ENCODE measurements at regions not wholly inside any gene's neighbourhood (a gene's known extent, or its start where the extent isn't known, plus 50 kb on each side); places are given as distances from the start of the nearest gene placed in this dataset.
"Not testable (repeated sequence)": the region's sequence is repeated elsewhere in the genome, so short reads cannot be mapped to it uniquely, and the experiment has no call there.

DNA sequence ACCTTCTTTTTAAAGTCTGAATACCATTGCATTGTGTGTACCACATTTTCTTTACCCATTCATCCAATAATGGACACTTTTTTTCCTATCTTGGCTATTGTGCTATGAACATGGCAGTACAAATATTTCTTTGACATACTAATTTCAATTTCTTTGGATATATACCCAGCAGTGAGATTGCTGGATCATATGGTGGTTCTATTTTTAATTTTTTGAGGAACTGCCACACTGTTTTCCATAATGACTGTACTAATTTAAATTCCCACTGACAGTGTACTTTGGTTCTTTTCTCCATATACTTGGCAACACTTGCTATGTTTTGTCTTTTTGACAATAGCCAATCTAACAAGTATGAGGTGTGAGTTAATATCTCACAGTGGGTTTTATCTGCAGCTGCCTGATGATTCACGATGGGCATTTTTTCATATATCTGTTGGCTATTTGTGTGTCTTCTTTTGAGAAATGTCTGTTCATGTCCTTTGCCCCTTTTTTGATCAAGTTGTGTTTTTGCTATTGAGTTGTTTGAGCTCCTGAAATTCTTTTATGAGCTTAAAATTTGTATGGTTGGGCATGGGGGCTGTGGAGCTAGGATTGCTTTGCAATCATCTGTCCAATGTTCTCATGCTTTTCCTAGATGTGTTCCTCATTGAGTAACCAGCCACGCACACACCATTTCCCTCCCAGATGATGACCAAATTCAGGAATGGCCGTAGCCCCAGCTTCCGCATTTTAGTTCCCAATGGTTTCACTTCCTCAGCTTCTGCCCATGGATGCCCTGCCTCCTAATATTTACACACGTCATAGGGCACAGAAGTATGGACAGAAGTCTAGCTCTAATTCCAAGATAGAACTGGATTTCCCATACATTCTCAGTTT is 380.0 kb upstream of the SGCG start:
- DNase-seq, result no peak

DNA sequence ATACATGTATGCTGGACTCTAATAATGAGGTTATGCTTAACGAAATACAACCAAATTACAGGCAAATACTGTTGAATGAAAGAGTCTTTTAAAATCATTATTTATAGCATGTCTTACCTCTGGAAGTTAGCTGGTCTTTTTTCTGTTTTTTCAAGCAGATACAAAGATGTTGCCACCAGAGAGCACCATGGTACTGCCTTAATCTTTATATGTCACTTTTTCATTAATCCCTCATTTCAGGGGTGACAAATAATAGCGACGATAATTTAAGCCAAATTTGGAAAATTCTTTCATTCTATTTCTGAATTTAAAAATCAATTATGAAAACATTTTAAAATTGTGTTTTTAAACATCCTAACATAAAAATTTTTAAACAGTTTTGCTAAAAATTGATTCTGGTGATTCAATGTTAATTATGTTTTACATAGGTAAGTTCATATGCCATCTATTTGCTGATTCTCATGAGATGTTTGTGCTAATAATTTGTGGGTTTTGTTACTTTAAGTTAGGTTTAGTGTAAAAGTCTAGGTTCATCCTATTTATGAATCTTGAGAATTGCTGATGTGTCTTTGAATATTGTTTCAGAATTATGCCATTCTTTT is 379.3 kb upstream of the SGCG start:
- no peak for DNase-seq

DNA sequence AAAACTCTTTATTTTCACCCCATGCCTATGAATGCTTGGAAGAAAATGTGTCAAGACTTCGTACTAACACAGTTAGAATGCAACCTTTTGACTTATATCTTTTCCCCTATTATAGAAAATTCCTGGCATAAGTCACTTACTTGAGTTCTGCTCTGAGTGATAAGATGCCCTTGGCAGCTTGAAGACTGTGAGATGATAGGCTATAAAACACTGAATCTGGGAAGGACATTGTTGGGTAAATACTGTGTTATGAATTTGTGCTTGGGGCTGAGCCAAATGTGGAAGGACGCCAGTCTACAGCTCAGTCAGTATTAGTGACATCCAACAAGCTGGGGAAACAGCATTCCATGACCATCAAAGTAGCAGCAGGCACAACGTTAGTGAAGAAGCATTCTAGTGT is 368.0 kb upstream of the SGCG start:
- no peak for DNase-seq

DNA sequence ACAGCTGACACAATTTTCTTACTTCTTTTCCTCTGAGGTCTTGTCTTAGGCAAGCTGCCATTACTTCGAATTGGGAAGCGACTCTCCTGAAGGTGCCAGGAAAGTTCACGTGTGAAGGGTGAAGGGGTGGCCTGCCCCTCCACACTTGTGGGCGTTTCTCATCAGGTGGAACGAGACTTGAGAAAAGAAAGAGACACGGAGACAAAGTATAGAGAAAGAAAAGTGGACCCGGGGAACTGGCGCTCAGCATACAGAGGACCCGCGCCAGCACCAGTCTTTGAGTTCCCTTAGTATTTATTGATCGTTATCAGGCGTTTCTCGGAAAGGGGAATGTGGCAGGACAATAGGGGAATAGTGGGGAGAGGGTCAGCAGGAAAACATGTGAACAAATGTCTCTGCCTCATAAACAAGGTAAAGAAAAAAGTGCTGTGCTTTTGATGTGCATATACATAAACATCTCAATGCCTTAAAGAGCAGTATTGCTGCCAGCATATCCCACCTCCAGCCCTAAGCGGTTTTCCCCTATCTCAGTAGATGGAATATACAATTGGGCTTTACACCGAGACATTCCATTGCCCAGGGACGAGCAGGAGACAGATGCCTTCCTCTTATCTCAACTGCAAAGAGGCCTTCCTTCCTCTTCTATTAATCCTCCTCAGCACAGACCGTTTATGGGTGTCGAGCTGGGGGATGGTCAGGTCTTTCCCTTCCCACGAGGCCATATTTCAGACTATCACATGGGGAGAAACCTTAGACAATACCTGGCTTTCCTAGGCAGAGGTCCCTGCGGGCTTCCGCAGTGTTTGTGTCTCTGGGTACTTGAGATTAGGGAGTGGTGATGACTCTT is 367.0 kb upstream of the SGCG start:
- not testable (repeated sequence) for DNase-seq

DNA sequence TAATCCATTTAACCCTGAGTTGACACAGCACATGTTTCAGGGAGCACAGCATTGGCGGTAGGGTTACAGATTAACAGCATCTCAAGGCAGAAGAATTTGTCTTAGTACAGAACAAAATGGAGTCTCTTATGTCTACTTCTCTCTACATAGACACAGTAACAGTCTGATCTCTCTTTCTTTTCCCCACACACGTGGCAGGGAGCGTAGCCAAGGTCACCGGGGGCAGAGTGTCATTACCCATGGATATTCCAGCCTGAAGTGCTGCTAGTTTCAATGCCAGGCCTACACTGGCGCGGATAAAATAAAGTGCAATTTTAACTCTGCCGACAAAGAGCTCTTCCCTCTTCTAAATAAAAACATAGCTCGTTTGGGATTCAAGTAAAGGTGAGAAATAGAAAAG is 366.3 kb upstream of the SGCG start:
- DNase-seq, result not testable (repeated sequence)

DNA sequence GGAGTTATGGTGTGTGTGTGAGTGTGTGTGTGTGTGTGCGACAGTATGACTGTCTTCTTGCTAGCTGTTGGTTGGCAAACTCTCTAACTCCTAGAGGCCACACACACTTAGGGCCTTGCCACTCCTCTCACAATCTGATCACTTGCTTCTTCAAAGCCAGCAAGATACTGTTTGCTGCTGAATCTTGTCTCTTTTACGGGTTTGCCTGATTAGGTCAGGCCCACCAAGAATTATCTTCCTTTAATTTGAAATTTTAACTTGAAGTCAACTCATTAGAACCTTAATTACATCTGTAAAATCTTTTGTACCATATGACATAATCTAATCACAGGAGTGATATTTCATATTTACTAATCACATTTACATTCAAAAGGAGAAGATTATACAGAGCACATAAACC is 359.2 kb upstream of the SGCG start:
- DNase-seq, result no peak

DNA sequence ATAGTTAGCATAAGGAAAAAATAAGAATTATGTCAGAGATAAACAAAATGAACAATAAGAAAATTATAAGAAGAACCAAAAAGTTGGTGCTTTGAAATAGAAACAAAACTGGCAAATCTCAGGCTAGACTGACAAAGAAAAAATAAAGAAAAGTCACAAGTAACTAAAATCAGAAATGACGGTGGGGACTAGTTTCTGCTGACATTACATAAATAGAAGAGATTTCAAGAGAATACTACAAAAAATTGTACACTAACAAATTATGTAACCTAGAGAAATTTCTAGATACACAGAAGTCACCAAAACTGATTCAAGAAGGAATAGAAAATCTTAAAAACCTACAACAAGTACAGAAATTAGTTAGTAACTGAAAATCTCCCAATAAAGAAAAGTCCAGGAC is 355.6 kb upstream of the SGCG start:
- no peak for DNase-seq

DNA sequence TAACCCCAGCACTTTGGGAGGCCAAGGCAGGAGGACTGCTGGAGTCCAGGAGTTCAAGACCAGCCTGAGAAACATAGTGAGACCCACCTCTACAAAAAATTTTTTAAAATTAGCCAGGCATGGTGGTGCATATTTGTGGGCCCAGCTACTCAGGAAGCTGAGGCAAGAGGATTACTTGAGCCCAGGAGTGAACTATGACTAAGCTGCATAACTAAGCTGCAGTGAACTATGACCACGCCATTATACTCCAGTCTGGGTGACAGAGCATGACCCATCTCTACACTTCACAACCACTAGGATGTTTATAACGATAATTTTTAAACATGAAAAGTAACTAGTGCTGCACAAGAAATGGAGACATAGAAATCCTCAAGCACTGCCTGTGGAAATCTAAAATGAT is 352.7 kb upstream of the SGCG start:
- DNase-seq, result no peak

DNA sequence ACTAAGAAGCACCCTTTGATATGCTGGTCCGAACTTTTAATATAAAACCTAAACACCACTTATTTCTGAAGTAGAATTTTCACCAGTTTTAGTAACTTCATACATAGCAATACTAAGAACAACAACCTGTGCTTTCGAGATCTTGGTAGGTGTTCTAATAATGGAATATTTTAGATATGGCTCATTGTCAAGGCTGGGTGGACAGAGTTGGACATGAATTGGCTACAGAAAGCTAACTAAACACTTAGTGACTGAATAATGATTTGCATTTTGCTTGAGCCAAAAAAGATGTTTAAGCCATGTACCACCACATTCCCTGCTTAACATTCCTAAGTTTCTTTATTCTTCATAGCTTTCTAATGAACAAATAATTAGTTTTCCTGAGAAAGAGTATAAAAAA is 344.3 kb upstream of the SGCG start:
- no peak for DNase-seq

DNA sequence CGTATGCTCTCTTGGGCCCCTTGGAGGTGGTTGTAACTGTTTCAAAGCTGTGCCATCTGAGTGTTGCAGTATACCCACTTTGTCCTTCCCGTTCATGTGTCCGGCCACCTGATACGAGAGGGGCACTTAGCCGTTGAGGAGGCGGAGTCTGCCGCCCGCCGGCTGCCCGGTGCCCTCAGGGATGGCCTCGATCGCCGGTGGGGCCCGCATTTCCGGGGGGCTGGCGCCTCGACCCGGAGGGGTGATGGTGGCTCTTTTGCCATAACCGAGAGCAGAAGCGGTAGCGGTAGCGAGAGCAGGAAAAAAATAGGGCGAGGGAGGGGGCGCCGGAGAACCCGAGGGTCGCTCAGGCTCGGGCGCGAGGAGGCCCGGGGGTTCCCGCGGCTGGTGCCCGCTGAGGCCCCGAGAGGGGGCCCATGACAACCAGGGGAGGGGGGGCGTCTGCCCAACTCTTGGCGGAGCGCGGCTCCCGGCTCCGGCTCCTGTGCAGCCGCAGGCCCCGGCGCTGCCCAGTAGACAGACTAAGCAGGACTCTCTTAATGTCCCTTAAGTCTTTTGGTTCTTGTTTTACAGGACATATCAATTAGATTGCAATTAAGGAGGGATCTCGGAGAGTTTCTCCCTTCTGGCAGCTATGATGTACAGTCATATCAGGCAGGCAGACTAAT is 342.7 kb upstream of the SGCG start:
- no peak for DNase-seq

DNA sequence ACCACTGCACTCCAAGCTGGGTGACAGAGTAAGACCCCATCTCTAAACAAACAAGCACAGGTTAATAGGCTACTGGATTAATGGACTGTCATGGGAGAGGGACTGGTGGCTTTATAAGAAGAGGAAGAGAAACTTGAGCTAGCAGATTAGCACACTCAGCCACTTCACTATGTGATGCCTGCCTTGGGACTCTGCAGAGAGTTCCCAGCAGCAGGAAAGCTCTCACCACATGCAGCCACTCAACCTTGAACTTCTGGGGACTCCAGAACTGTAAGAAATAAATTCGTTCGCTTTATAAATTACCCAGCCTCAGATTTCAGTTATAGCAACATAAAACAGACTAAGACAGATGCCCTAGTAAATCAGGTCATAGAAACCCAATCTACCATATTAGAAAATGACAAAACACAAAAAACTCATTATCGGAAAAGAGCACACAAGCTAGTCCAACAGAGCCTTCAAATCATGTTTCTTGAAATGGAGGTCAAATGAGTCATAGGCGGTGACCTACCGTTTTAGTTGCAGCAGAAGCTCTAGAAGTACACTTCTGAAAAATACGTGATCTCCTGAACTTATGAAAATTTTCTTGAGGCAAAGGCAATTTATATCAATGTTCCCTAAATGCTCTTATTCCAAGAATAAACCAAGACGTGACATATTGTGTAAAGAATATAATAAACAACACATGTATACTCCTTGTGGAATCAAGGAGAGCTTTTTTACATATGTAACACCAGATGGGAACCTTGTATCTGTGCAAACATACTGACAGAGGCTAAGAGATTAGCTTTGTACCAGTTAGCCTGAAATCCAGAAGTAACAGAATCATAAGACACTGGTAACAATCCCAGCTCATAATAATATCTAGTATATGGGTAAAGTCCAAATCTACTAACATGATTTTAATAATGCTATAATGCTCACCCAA is 340.9 kb upstream of the SGCG start:
- no peak for DNase-seq

DNA sequence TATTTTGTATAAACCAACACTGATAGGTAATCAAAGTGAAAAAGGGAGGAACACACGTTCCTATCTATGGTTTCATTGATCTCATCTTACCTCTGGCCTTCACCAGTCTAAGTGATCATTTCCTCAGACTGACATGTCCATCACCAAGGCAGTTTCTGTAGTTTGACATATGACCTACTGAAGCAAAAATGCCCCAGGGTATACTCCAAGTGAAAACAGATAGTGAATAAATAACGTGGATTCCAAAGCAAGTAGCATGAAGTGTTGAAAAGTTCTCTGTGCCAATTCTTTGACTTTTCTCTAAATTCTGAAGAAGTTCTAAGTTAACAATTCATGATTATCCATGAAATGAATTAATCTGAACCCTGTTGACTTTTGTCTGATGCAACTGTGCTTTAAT is 334.2 kb upstream of the SGCG start:
- DNase-seq, result no peak

DNA sequence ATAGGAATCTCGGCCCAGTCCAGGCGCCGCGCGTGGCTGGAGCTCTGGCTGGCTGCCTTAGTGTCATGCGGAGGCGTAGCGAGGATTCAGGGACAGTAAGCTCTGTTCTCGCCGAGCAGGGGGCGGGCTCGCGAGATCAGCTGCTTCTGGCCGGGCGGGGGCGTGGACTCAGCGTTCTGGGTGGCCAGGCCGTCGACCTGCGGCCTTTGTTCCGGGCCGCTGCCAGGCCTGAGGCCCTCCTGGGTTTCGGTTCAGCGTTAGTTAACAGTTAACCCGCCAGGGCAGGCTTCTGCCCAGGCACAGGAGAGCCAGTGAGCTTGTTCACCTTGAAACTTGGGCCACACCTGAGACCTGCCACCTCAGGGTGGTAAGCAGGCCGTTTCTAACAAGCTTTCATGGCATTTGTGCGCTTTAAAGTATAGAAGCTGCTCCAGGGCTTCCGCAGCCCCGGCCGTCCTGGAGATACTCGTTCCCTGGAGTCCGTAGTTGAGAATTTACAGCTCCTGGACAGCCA is 332.2 kb upstream of the SGCG start:
- DNase-seq, result no peak

DNA sequence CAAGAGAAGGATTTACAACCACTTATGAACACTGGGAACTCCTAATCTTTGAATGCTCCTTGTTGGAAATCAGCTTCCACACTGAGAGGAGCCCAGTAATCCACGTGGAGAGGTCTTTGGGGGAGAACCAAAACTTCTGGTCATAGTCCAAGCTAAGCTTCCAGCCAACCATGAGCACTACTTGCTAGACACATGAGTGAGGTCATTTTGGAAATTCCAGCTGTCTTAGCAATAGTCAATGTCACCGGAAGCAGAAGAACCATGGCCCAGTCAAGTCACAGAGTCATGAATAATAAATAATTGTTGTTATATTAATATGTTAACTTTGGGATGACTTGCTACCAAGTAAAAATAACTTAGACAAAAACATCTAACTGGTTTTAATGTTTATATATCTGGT is 324.9 kb upstream of the SGCG start:
- no peak for DNase-seq

DNA sequence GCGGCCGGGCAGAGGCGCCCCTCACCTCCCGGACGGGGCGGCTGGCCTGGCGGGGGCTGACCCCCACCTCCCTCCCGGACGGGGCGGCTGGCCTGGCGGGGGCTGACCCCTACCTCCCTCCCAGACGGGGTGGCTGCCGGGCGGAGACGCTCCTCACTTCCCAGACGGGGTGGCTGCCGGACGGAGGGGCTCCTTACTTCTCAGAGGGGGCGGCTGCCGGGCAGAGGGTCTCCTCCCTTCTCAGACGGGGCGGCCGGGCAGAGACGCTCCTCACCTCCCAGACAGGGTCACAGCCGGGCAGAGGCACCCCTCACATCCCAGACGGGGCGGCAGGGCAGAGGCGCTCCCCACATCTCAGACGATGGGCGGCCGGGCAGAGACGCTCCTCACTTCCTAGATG is 321.8 kb upstream of the SGCG start:
- not testable (repeated sequence) for DNase-seq

DNA sequence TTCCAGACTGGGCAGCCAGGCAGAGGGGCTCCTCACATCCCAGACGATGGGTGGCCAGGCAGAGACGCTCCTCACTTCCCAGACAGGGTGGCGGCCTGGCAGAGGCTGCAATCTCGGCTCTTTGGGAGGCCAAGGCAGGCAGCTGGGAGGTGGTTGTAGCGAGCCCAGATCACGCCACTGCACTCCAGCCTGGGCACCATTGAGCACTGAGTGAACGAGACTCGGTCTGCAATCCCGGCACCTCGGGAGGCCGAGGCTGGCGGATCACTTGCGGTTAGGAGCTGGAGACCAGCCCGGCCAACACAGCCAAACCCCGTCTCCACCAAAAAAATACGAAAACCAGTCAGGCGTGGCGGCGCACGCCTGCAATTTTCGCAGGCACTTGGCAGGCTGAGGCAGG is 321.4 kb upstream of the SGCG start:
- DNase-seq, result not testable (repeated sequence)

DNA sequence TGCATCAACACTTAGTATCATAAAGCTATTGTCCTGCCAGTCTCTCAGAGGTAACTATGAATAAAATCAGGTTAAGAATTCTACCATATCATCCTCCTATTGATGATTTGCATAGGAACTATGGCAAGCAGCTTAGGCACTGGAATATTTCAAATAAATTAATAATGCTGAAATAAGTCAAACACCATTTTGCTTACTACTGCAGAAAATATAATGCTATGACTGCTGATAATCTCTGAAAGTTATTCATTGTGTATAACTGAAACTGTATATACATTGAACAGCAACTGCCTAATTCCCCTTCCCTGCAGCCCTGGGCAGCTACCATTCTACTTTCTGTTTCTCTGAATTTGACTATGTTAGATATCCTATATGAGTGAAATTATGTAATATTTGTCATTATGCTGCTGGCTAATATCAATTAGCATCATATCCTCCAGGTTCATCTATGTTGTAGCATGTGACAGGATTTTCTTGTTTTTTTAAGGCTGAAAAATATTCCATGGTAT is 318.8 kb upstream of the SGCG start:
- DNase-seq, result no peak

DNA sequence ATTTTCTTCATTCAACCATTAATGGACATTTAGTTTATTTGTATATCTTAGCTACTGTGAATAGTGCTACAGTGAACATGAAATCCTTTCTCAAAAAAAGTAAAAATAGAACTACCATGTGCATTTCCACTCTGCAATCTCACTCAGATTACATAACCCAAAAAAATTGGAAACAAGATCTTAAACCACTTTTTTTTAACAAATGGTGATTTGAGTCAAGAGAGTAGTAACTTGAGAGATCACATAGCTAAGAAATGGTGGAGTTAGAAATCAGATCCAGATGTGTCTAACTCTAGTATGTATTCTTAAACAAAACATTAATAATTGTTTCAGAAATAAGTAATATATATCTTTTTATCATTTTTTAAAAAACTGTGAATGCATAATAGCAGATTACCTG is 318.3 kb upstream of the SGCG start:
- no peak for DNase-seq

DNA sequence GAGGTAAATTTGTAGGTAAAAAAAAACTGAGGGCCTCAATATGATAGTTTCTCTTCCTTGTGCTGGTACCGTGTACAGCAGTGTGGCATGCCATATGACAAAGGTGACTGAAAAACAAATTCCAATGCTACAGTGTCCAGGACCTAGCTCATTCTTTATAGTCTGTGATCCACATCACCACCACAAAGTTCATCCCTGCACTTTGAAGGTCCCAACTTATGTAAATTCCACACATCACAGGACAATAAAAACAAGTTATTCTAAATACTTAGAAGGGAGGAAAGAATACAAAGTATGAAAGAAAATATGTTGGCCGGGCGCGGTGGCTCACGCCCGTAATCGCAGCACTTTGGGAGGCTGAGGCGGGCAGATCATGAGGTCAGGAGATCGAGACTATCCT is 314.6 kb upstream of the SGCG start:
- no peak for DNase-seq

DNA sequence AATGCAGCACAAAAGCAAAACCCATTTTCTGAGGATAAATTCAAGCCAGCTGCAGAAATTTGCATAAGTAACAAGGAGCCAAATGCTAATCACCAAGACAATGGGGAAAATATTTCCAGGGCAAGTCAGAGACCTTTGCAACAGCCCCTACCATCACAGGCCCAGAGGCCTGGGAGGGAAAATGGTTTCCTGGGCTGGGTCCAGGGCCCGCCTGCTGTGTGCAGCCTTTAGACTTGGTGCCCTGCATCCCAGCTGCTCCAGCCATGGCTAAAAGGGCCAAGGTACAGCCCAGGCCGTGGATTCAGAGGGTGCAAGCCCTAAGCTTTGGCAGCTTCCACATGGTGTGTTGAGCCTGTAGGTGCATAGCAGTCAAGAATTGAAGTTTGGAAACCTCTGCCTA is 309.5 kb upstream of the SGCG start:
- DNase-seq, result no peak

DNA sequence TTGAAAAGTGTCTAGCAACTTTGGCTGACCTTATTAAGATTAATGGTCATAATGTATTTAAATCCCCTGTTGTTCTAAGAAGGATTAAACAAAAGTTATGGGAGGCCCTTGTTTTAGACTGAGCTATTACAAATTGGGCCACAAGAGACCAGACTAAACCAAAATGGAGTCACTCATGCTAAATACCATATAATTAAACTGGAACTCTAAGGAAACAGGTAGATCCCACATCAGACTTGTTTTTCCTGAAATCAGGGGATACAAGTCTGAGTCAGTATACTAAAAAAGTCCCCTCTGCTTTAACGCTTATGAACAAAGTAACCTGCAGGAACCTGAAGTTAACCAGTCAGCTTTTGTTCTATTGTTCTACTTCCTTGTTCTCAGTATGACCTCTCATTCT is 305.9 kb upstream of the SGCG start:
- DNase-seq, result no peak

DNA sequence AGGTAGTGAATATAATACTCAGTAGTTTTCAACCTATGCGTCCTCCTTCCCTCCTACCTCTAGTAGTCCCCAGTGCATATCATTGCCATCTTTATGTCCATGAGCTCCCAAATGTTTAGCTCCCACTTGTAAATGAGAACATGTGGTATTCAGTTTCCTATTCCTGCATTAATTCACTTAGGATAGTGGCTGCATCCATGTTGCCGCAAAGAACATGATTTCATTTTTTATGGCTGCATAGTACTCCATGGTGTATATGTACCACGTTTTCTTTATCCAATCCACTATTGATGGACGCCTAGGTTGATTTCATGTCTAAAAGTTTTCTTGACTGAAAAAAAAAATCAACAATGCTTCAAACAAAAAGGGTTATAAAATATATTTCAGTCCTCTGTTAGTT is 303.4 kb upstream of the SGCG start:
- DNase-seq, result no peak

All from NK-92 treated with Interleukin-12 subunit alpha and Interleukin-12 subunit beta, amount 100 ng/mL, for 24 hours (cell line).